Keratinocyte (primary cell): ENCODE measurements at regions not wholly inside any gene's neighbourhood (a gene's known extent, or its start where the extent isn't known, plus 50 kb on each side); places are given as distances from the start of the nearest gene placed in this dataset.

Experiments used
- EZH2 ChIP-seq: IDR thresholded peaks from one replicate; pipeline ENCODE4 v1.6.1; 2012; ENCODE audit warnings: inconsistent platforms, mild to moderate bottlenecking, low read length, moderate library complexity
- TF ChIP-seq, protein P1 (sequence below), 3 experiments: IDR thresholded peaks in 1 of 3; conservative IDR thresholded peaks in 1 of 3; optimal IDR thresholded peaks in 1 of 3; 2 replicates in 2 of 3; 3 replicates in 1 of 3; pipeline versions ENCODE3 to v1.5.1; 2011; ENCODE audit warnings: low read length in 3 of 3, mild to moderate bottlenecking in 3 of 3, moderate library complexity in 2 of 3, control low read depth in 1 of 3, inconsistent platforms in 1 of 3; ENCODE audit not compliant: insufficient read depth in 2 of 3; ENCODE audit errors: extremely low read depth in 1 of 3

GRCh38 chr3:102215166-102215565 lies 219.6 kb upstream of the ZPLD1 start:
- TF ChIP-seq, protein P1, sequence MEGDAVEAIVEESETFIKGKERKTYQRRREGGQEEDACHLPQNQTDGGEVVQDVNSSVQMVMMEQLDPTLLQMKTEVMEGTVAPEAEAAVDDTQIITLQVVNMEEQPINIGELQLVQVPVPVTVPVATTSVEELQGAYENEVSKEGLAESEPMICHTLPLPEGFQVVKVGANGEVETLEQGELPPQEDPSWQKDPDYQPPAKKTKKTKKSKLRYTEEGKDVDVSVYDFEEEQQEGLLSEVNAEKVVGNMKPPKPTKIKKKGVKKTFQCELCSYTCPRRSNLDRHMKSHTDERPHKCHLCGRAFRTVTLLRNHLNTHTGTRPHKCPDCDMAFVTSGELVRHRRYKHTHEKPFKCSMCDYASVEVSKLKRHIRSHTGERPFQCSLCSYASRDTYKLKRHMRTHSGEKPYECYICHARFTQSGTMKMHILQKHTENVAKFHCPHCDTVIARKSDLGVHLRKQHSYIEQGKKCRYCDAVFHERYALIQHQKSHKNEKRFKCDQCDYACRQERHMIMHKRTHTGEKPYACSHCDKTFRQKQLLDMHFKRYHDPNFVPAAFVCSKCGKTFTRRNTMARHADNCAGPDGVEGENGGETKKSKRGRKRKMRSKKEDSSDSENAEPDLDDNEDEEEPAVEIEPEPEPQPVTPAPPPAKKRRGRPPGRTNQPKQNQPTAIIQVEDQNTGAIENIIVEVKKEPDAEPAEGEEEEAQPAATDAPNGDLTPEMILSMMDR (optimal IDR thresholded peaks at IDR 0.05 in 1 of 3, IDR thresholded peaks at IDR 0.05 in 1 of 3, conservative IDR thresholded peaks at IDR 0.05 in 1 of 3; ENCODE audit: extremely low read depth in 1 of 3, insufficient read depth in 2 of 3, low read length in 3 of 3), result no peak
- TF ChIP-seq EZH2, result no peak
